Neural cell (in vitro differentiated cells): ENCODE measurements at regions not wholly inside any gene's neighbourhood (a gene's known extent, or its start where the extent isn't known, plus 50 kb on each side); places are given as distances from the start of the nearest gene placed in this dataset.

ENCODE experiments used
- H2AFZ ChIP-seq: fragments of 200-600, 300-800 bp; sonication (generic), shearing (Covaris generic); 2 replicates; pipeline ENCODE4 v1.6.0; 2014; ENCODE audit warnings: low read depth, mild to moderate bottlenecking, antibody characterized with exemption, low read length, moderate library complexity
- H3F3A ChIP-seq: fragments of 200-600 bp; shearing (Covaris generic); 2 replicates; pipeline ENCODE4 v1.6.1; 2016; ENCODE audit warnings: mild to moderate bottlenecking, moderate library complexity, mixed read lengths, antibody characterized with exemption, low read length; ENCODE audit not compliant: insufficient read depth, poor library complexity, severe bottlenecking
- H3K27ac ChIP-seq: fragments of 200-600, 300-800 bp; sonication (generic), shearing (Covaris generic); 2 replicates; pipeline ENCODE4 v1.5.1; 2014; ENCODE audit warnings: mild to moderate bottlenecking, low read length, moderate library complexity
- H3K27me3 ChIP-seq: fragments of 300-800, 200-600 bp; sonication (generic), shearing (Covaris generic); 2 replicates; pipeline ENCODE4 v1.6.0; 2014; ENCODE audit warnings: mild to moderate bottlenecking, low read depth, low read length, moderate library complexity; ENCODE audit not compliant: insufficient read depth
- H3K36me3 ChIP-seq: fragments of 300-800, 200-600 bp; sonication (generic), shearing (Covaris generic); 2 replicates; pipeline ENCODE4 v1.5.1; 2014; ENCODE audit warnings: mild to moderate bottlenecking, antibody characterized with exemption, low read length, moderate library complexity; ENCODE audit not compliant: insufficient read depth
- H3K4me2 ChIP-seq: fragments of 300-800, 200-600 bp; sonication (generic), shearing (Covaris generic); 2 replicates; pipeline ENCODE4 v1.6.0; 2014; ENCODE audit warnings: mild to moderate bottlenecking, low read length
- H3K4me3 ChIP-seq: fragments of 300-800, 200-600 bp; sonication (generic), shearing (Covaris generic); 2 replicates; pipeline ENCODE4 v1.5.1; 2014; ENCODE audit warnings: mild to moderate bottlenecking, low read length, moderate library complexity
- H3K79me2 ChIP-seq: fragments of 200-600 bp; shearing (Covaris generic); replicated peaks from 2 replicates; pipeline ENCODE4 v1.6.0; 2014; ENCODE audit warnings: mild to moderate bottlenecking, low read length, moderate library complexity; ENCODE audit not compliant: insufficient read depth
- H3K9ac ChIP-seq: fragments of 300-800, 200-600 bp; sonication (generic), shearing (Covaris generic); 2 replicates; pipeline ENCODE4 v1.6.1; 2016; ENCODE audit warnings: mild to moderate bottlenecking, low read length, mixed read lengths
- H3K9me2 ChIP-seq: fragments of 200-600 bp; shearing (Covaris generic); 2 replicates; pipeline ENCODE4 v1.6.1; 2016; ENCODE audit warnings: mild to moderate bottlenecking, low read length, mixed read lengths; ENCODE audit not compliant: insufficient read depth
- H3K9me3 ChIP-seq: fragments of 200-600, 300-800 bp; sonication (generic), shearing (Covaris generic); 2 replicates; pipeline ENCODE4 v1.6.1; 2016; ENCODE audit warnings: mild to moderate bottlenecking, mixed run types, low read length, moderate library complexity, mixed read lengths
- H4K20me1 ChIP-seq: fragments of 200-600 bp; shearing (Covaris generic); 2 replicates; pipeline ENCODE4 v1.6.1; 2016; ENCODE audit warnings: mild to moderate bottlenecking, mixed run types; ENCODE audit not compliant: insufficient read depth
- EP300 ChIP-seq: fragments of 450-650 bp; conservative IDR thresholded peaks from 2 replicates; pipeline ENCODE4 v1.6.1; 2014; ENCODE audit warnings: antibody characterized with exemption, mild to moderate bottlenecking, moderate library complexity; ENCODE audit not compliant: poor library complexity, severe bottlenecking
- EZH2 ChIP-seq: fragments of 200-600, 300-800 bp; shearing (Covaris generic), sonication (generic); IDR thresholded peaks from 2 replicates; pipeline ENCODE4 v1.6.1; 2014; ENCODE audit warnings: antibody characterized with exemption, low read length, borderline replicate concordance, mild to moderate bottlenecking; ENCODE audit not compliant: insufficient read depth, poor library complexity, severe bottlenecking
- MXI1 ChIP-seq: fragments of 450-650 bp; conservative IDR thresholded peaks from 2 replicates; pipeline ENCODE4 v1.6.1; 2014; ENCODE audit warnings: antibody characterized with exemption, mild to moderate bottlenecking; ENCODE audit not compliant: poor library complexity, severe bottlenecking
- POLR2AphosphoS5 ChIP-seq: IDR thresholded peaks from 2 replicates; pipeline ENCODE4 v1.6.1; 2012
- RAD21 ChIP-seq: fragments of 450-650 bp; conservative IDR thresholded peaks from 2 replicates; pipeline ENCODE4 v1.6.1; 2014; ENCODE audit warnings: antibody characterized with exemption, mild to moderate bottlenecking, moderate library complexity
- SMC3 ChIP-seq: fragments of 450-650 bp; conservative IDR thresholded peaks from 2 replicates; pipeline ENCODE4 v1.6.1; 2014; ENCODE audit warnings: antibody characterized with exemption, mild to moderate bottlenecking, moderate library complexity; ENCODE audit not compliant: poor library complexity
- TAF1 ChIP-seq: IDR thresholded peaks from 2 replicates; pipeline ENCODE4 v1.6.1; 2012; ENCODE audit warnings: low read depth
- TF ChIP-seq, protein P1 (sequence below): IDR thresholded peaks from 2 replicates; pipeline ENCODE4 v1.6.1; 2012; ENCODE audit warnings: borderline replicate concordance
- TF ChIP-seq, protein P2 (sequence below): fragments of 450-650 bp; IDR thresholded peaks from 2 replicates; pipeline ENCODE4 v1.5.1; 2014; ENCODE audit warnings: antibody characterized with exemption, mild to moderate bottlenecking, moderate library complexity; ENCODE audit not compliant: poor library complexity, severe bottlenecking

DNA sequence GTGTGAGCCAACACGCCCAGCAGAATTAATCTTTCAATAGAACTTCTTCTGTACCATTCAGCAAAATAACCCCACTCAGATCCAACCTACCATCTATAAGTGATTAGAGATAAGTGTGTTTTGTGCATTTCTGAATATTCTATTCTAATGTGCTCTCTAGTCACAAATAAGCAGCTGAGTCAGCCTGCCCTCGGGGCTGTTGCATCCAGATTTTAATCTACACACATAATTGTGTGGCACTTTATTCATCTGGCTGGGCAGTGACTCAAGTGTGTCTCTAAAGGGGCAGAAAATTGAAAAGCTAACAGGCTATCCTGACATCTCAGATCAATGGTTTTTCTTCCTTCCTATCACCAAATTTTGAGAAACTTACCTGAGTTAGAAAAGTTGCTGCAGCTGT lies 60.3 kb downstream of the PRR15 start:
- Histone ChIP-seq H3K4me3 (no peak overlapping the region), H2AFZ (no peak overlapping the region), H3K4me2 (no peak overlapping the region), H3K79me2 (no peaks in the 10 kb centered on the region), H3K9ac (no peak overlapping the region), H3K9me2 (no peaks in the 10 kb centered on the region), H3K27me3 (no peaks in the 10 kb centered on the region), H3K9me3 (no peaks in the 10 kb centered on the region), H3K27ac (no peak overlapping the region), H3F3A (peaks cover 8% of the 10 kb centered on the region), H4K20me1 (no peaks in the 10 kb centered on the region), H3K36me3 (no peaks in the 10 kb centered on the region)
- TF ChIP-seq, protein P1, sequence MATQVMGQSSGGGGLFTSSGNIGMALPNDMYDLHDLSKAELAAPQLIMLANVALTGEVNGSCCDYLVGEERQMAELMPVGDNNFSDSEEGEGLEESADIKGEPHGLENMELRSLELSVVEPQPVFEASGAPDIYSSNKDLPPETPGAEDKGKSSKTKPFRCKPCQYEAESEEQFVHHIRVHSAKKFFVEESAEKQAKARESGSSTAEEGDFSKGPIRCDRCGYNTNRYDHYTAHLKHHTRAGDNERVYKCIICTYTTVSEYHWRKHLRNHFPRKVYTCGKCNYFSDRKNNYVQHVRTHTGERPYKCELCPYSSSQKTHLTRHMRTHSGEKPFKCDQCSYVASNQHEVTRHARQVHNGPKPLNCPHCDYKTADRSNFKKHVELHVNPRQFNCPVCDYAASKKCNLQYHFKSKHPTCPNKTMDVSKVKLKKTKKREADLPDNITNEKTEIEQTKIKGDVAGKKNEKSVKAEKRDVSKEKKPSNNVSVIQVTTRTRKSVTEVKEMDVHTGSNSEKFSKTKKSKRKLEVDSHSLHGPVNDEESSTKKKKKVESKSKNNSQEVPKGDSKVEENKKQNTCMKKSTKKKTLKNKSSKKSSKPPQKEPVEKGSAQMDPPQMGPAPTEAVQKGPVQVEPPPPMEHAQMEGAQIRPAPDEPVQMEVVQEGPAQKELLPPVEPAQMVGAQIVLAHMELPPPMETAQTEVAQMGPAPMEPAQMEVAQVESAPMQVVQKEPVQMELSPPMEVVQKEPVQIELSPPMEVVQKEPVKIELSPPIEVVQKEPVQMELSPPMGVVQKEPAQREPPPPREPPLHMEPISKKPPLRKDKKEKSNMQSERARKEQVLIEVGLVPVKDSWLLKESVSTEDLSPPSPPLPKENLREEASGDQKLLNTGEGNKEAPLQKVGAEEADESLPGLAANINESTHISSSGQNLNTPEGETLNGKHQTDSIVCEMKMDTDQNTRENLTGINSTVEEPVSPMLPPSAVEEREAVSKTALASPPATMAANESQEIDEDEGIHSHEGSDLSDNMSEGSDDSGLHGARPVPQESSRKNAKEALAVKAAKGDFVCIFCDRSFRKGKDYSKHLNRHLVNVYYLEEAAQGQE, result no peak
- TF ChIP-seq TAF1 (no peak), MXI1 (no peak), RAD21 (no peak), POLR2AphosphoS5 (no peak), EP300 (no peak), EZH2 (no peak), SMC3 (no peak)
- TF ChIP-seq, protein P2, sequence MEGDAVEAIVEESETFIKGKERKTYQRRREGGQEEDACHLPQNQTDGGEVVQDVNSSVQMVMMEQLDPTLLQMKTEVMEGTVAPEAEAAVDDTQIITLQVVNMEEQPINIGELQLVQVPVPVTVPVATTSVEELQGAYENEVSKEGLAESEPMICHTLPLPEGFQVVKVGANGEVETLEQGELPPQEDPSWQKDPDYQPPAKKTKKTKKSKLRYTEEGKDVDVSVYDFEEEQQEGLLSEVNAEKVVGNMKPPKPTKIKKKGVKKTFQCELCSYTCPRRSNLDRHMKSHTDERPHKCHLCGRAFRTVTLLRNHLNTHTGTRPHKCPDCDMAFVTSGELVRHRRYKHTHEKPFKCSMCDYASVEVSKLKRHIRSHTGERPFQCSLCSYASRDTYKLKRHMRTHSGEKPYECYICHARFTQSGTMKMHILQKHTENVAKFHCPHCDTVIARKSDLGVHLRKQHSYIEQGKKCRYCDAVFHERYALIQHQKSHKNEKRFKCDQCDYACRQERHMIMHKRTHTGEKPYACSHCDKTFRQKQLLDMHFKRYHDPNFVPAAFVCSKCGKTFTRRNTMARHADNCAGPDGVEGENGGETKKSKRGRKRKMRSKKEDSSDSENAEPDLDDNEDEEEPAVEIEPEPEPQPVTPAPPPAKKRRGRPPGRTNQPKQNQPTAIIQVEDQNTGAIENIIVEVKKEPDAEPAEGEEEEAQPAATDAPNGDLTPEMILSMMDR, result no peak

DNA sequence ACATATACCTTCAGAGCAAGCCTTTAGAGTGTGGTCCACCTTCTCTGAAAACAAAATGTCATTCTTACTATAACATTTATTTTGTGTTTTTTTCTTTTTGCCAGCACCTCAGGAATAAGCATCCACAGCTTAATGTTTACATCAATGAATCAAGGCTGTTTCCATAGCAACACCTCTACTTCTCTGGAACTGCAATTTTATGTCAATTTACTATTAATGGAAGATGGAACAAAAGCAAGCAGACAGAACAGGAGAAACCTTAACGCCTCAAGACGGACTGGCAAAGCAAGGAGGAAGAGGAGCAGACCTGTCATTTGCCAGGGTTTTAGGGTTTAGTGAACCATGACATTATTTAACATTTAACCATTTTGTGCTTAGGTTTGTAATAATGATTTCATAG lies 63.1 kb downstream of the PRR15 start:
- no peaks in the 10 kb centered on the region for H3K27me3 ChIP-seq
- H2AFZ ChIP-seq, result no peak overlapping the region
- H3K27ac ChIP-seq, result peak overlapping the region; percentile 97
- peaks cover 8% of the 10 kb centered on the region for H3F3A ChIP-seq
- H3K9ac ChIP-seq, result peak overlapping the region; percentile 66
- no peaks in the 10 kb centered on the region for H3K36me3 ChIP-seq
- no peaks in the 10 kb centered on the region for H3K9me3 ChIP-seq
- peak; percentile 47 for TF ChIP-seq SMC3
- TF ChIP-seq EP300, result peak; percentile 87
- TF ChIP-seq TAF1, result peak; percentile 18
- TF ChIP-seq MXI1, result peak; percentile 7
- TF ChIP-seq EZH2, result no peak
- TF ChIP-seq, protein P2, result no peak
- peak; percentile 65 for TF ChIP-seq POLR2AphosphoS5
- TF ChIP-seq RAD21, result no peak
- TF ChIP-seq, protein P1, result peak; percentile 89
- H3K79me2 ChIP-seq, result no peaks in the 10 kb centered on the region
- no peaks in the 10 kb centered on the region for H3K9me2 ChIP-seq
- H4K20me1 ChIP-seq, result no peaks in the 10 kb centered on the region
- peak overlapping the region; percentile 64 for H3K4me2 ChIP-seq
- H3K4me3 ChIP-seq, result peak overlapping the region; percentile 53
